ENCODE measurements at regions not wholly inside any gene's neighbourhood (a gene's known extent, or its start where the extent isn't known, plus 50 kb on each side); places are given as distances from the start of the nearest gene placed in this dataset.

- DNase-seq (ENCODE audit: low read depth in 2 of 2), result peak in 1 of 2 donors; percentile 49
Observed at GRCh38 chr5:61263561-61264272, 68.3 kb upstream of the ZSWIM6 start.

GRCh38 chr5:61264273-61264661 lies 67.8 kb upstream of the ZSWIM6 start:
- no peak for DNase-seq (ENCODE audit: low read depth in 2 of 2)

- no peak for DNase-seq (ENCODE audit: low read depth in 2 of 2)
Observed at GRCh38 chr5:61267116-61267515, 64.9 kb upstream of the ZSWIM6 start.

- DNase-seq (ENCODE audit: low read depth in 2 of 2), result no peak
Observed at GRCh38 chr5:61268871-61269270, 63.2 kb upstream of the ZSWIM6 start.

GRCh38 chr5:61270510-61271165 lies 61.4 kb upstream of the ZSWIM6 start:
- DNase-seq (ENCODE audit: low read depth in 2 of 2), result no peak

GRCh38 chr5:61272688-61273087 lies 59.4 kb upstream of the ZSWIM6 start:
- no peak for DNase-seq (ENCODE audit: low read depth in 2 of 2)

- no peak for DNase-seq (ENCODE audit: low read depth in 2 of 2)
Observed at GRCh38 chr5:61273279-61273975, 58.6 kb upstream of the ZSWIM6 start.

GRCh38 chr5:61274511-61274911 lies 57.5 kb upstream of the ZSWIM6 start:
- no peak for DNase-seq (ENCODE audit: low read depth in 2 of 2)

- peak in 1 of 2 donors; percentile 94 for DNase-seq (ENCODE audit: low read depth in 2 of 2)
Observed at GRCh38 chr5:61275841-61276240, 56.2 kb upstream of the ZSWIM6 start.

GRCh38 chr5:61277190-61277589 lies 54.9 kb upstream of the ZSWIM6 start:
- DNase-seq (ENCODE audit: low read depth in 2 of 2), result peak; percentile 84 to 85

- DNase-seq (ENCODE audit: low read depth in 2 of 2), result no peak
Observed at GRCh38 chr5:61277781-61278180, 54.3 kb upstream of the ZSWIM6 start.

GRCh38 chr5:61279725-61280124 lies 52.3 kb upstream of the ZSWIM6 start:
- DNase-seq (ENCODE audit: low read depth in 2 of 2), result no peak

- DNase-seq (ENCODE audit: low read depth in 2 of 2), result peak; percentile 86 to 92
Observed at GRCh38 chr5:61280205-61280604, 51.9 kb upstream of the ZSWIM6 start.

- peak; percentile 33 to 42 for DNase-seq (ENCODE audit: low read depth in 2 of 2)
Observed at GRCh38 chr5:61280761-61281427, 51.2 kb upstream of the ZSWIM6 start.

- DNase-seq (ENCODE audit: low read depth in 2 of 2), result no peak
Observed at GRCh38 chr5:61281686-61282085, 50.4 kb upstream of the ZSWIM6 start.
